Thyroid gland (tissue), 4 donors: ENCODE measurements at regions not wholly inside any gene's neighbourhood (a gene's known extent, or its start where the extent isn't known, plus 50 kb on each side); places are given as distances from the start of the nearest gene placed in this dataset.

ENCODE experiments used
- DNase-seq, 2 donors: peaks; one replicate each; pipeline ENCODE4 v3.0.0-alpha.2; 2019
- H3K27ac ChIP-seq, 3 donors: fragments of 200-600 bp; sonication (generic); 1 replicate in 2 of 3; 2 replicates in 1 of 3; pipeline ENCODE4 v1.5.1; 2016 to 2019; ENCODE audit warnings: mild to moderate bottlenecking in 1 of 3, moderate library complexity in 1 of 3
- H3K27me3 ChIP-seq: fragments of 200-600 bp; sonication (generic); one replicate; pipeline ENCODE4 v1.5.1; 2019
- H3K36me3 ChIP-seq, 2 donors: fragments of 200-600 bp; sonication (generic); one replicate each; pipeline ENCODE4 v1.5.1; 2016 to 2019
- H3K4me1 ChIP-seq, 2 donors: fragments of 200-600 bp; sonication (generic); one replicate each; pipeline ENCODE4 v1.5.1; 2017 to 2019
- H3K4me3 ChIP-seq, 3 donors: fragments of 200-600 bp; sonication (generic); replicated peaks in 1 of 3; 1 replicate in 2 of 3; 2 replicates in 1 of 3; pipeline ENCODE4 v1.5.1; 2016; ENCODE audit warnings: mild to moderate bottlenecking in 1 of 3
- H3K9me3 ChIP-seq: fragments of 200-600 bp; sonication (generic); one replicate; pipeline ENCODE4 v1.5.1; 2017
- CTCF ChIP-seq, 6 experiments: fragments of 200-600 bp in 3 of 6; fragments of 450-650 bp in 3 of 6; sonication (generic) in 3 of 6; IDR thresholded peaks; one replicate each; pipeline ENCODE4 v1.5.1; 2016 to 2019; ENCODE audit warnings: antibody characterized with exemption in 6 of 6, mild to moderate bottlenecking in 2 of 6, inconsistent platforms in 1 of 6, moderate library complexity in 1 of 6
- POLR2A ChIP-seq, 2 donors: fragments of 450-650 bp; IDR thresholded peaks; one replicate each; pipeline ENCODE4 v1.6.1; 2017; ENCODE audit warnings: antibody characterized with exemption in 2 of 2, mild to moderate bottlenecking in 2 of 2, moderate library complexity in 1 of 2
- WGBS, 2 donors: methylation state at CpG; one replicate each; pipeline ENCODE4 v1.1.5; 2017; 5-methylcytosine and 5-hydroxymethylcytosine counted together
- intact Hi-C: fragments of 100-400 bp; cut with DNase I; formaldehyde crosslinking; loops from one replicate; pipeline ENCODE4 v1.15.1; 2023

- no peak for TF ChIP-seq POLR2A (IDR thresholded peaks at IDR 0.05)
- no peak for TF ChIP-seq CTCF (IDR thresholded peaks at IDR 0.05)
- no peaks in the 10 kb centered on the region for H3K9me3 ChIP-seq
- H3K27me3 ChIP-seq, result no peaks in the 10 kb centered on the region
- DNase-seq, result no peak
- no peaks in the 10 kb centered on the region for H3K4me1 ChIP-seq
- no peak overlapping the region for H3K4me3 ChIP-seq
- no peak overlapping the region for H3K27ac ChIP-seq
- H3K36me3 ChIP-seq, result no peaks in the 10 kb centered on the region
- 40 to 50% methylated on average over 1 of the region's 1 CpG for WGBS, 2 donors
- intact Hi-C loops, result no loop called here
Measured at GRCh38 chrX:17206584-17206983, 168.4 kb upstream of the NHS start.

- intact Hi-C loops, result no loop called here
- 74 to 83% methylated on average over 4 of the region's 4 CpGs for WGBS, 2 donors
- TF ChIP-seq CTCF (IDR thresholded peaks at IDR 0.05), result no peak
- no peak for TF ChIP-seq POLR2A (IDR thresholded peaks at IDR 0.05)
Measured at GRCh38 chrX:17214962-17215361, 160.0 kb upstream of the NHS start.

DNA sequence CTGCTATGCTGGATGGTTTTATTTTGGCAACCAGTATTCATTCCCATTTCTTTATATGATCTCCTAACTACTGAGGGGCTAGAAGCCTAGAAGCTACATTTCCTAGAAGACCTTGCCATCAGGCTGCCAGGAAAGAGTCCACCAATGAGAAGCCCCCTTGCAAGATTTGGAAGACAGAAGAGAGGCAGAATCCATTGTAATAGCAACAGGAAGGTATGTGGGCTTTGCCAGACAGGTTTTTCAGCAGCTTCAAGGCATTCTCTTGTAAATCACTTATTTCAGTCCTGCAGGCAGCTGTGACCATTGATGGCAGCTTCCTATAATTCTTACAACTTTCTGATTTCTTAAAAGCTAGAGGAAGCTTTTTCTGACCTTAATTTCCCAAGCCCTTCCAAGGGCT is 148.3 kb upstream of the NHS start:
- H3K27ac ChIP-seq, result no peak overlapping the region
- intact Hi-C loops, result no loop called here
- no peaks in the 10 kb centered on the region for H3K36me3 ChIP-seq
- TF ChIP-seq POLR2A (IDR thresholded peaks at IDR 0.05) (no peak), CTCF (IDR thresholded peaks at IDR 0.05) (no peak)
- no peaks in the 10 kb centered on the region for H3K27me3 ChIP-seq
- H3K4me1 ChIP-seq, result no peaks in the 10 kb centered on the region
- H3K4me3 ChIP-seq, result no peak overlapping the region
- no peak for DNase-seq
- H3K9me3 ChIP-seq, result no peaks in the 10 kb centered on the region

More at GRCh38 chrX:17214962-17215361, 160.0 kb upstream of the NHS start:
- no peak for DNase-seq
- Histone ChIP-seq H3K9me3 (no peaks in the 10 kb centered on the region), H3K36me3 (no peaks in the 10 kb centered on the region), H3K27me3 (no peaks in the 10 kb centered on the region), H3K27ac (no peak overlapping the region), H3K4me1 (no peaks in the 10 kb centered on the region), H3K4me3 (no peak overlapping the region)

DNA sequence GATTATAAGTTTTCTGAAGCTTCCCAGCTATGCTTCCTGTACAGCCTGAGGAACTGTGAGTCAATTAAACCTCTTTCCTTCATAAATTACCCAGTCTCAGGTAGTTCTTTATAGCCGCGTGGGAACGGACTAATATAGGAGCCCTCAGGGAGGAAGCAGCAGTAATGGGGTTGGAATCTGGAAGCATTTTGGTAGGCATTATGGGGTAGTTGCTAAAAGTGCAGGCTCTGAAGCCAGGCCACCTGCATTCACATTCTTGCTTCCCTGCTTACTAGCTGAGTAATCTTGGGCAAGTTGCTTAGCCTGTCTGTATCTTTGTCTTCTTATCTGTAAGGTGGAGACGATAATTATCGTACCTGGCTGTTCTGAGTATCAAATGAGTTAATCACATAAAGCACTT is 137.9 kb upstream of the NHS start:
- Histone ChIP-seq H3K27ac (no peak overlapping the region), H3K36me3 (no peaks in the 10 kb centered on the region), H3K4me3 (no peak overlapping the region), H3K27me3 (no peaks in the 10 kb centered on the region), H3K4me1 (no peaks in the 10 kb centered on the region), H3K9me3 (no peaks in the 10 kb centered on the region)
- TF ChIP-seq CTCF (IDR thresholded peaks at IDR 0.05), result no peak
- TF ChIP-seq POLR2A (IDR thresholded peaks at IDR 0.05), result no peak
- intact Hi-C loops, result no loop called here
- WGBS, 2 donors, result 94 to 96% methylated on average over 5 of the region's 5 CpGs
- no peak for DNase-seq

DNA sequence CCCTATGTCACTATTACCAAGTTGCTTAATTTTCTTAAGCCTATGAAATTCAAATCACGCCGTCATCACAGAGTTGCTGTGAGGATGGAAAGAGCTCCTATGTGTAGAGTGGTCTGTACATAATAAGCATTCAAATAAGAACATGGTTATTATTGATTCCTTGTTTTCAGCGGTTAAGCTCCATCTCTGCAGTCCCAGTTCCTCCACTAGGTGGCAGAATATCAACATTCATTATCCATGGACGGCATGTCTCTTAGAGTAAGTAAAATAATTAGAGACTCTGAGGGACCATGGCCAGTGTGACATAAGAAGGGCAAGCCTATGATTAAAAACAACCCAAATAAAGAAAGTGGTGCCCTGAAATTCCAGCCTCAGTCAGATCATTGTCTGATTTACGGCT is 132.5 kb upstream of the NHS start:
- TF ChIP-seq CTCF (IDR thresholded peaks at IDR 0.05) (peak; percentile 38 to 79 (median 60)), POLR2A (IDR thresholded peaks at IDR 0.05) (no peak)
- peak; percentile 34 to 38 for DNase-seq
- Histone ChIP-seq H3K4me3 (no peak overlapping the region), H3K4me1 (no peaks in the 10 kb centered on the region), H3K27ac (no peak overlapping the region), H3K9me3 (no peaks in the 10 kb centered on the region), H3K36me3 (no peaks in the 10 kb centered on the region), H3K27me3 (no peaks in the 10 kb centered on the region)
- WGBS, 2 donors, result 11 to 22% methylated on average over 5 of the region's 5 CpGs
- intact Hi-C loops, result loop anchor here (5.0 to 10.0 kb wide), 2 partner anchors 342 to 450 kb away; no protein-coding TSS in a partner anchor
